Pancreas (tissue), 10 donors: ENCODE measurements at regions not wholly inside any gene's neighbourhood (a gene's known extent, or its start where the extent isn't known, plus 50 kb on each side); places are given as distances from the start of the nearest gene placed in this dataset.

Experiments used
- ATAC-seq, 4 donors: fragments of 200-7000 bp; cut with Tn5 transposase; one replicate each; pipeline versions ENCODE4 v1.8.0 to v1.9.1; 2020; ENCODE audit warnings: mild to moderate bottlenecking in 4 of 4, moderate library complexity in 4 of 4
- DNase-seq, 6 donors: peaks; one replicate each; pipeline ENCODE4 v3.0.0-alpha.2; 2020
- FAIRE-seq: peaks from 2 replicates; lab custom pipeline; 2012; peaks lifted over from hg19 to GRCh38; lab: Jason Lieb, UNC
- H3K27ac ChIP-seq, 4 donors: fragments of 200-600 bp; sonication (generic); 1 replicate in 3 of 4; 2 replicates in 1 of 4; pipeline versions ENCODE4 v1.5.0 to v1.8.0; 2020
- H3K27me3 ChIP-seq, 4 donors: fragments of 200-600 bp; one replicate each; pipeline ENCODE4 v1.8.0; 2021
- H3K36me3 ChIP-seq, 3 donors: fragments of 200-600 bp; sonication (generic) in 1 of 3; one replicate each; pipeline versions ENCODE4 v1.5.0 to v1.8.0; 2020 to 2021
- H3K4me1 ChIP-seq, 3 donors: fragments of 200-600 bp; one replicate each; pipeline ENCODE4 v1.8.0; 2021
- H3K4me3 ChIP-seq, 4 donors: fragments of 200-600 bp; sonication (generic) in 2 of 4; one replicate each; pipeline versions ENCODE4 v1.5.0 to v1.8.0; 2020 to 2021
- H3K9me3 ChIP-seq, 4 donors: fragments of 200-600 bp; one replicate each; pipeline ENCODE4 v1.8.0; 2021
- WGBS, 2 donors: extraction: QIAGEN DNeasy Blood & Tissue Kit; methylation state at CpG; one replicate each; pipeline ENCODE4 v1.1.7; 2013; 5-methylcytosine and 5-hydroxymethylcytosine counted together
- intact Hi-C, 3 donors: fragments of 100-400 bp; cut with DNase I; formaldehyde crosslinking; loops; one replicate each; pipeline versions ENCODE4 v1.11.1 to v1.14.2; 2022
- TF ChIP-seq, protein P1 (sequence below), 4 donors: fragments of 200-600 bp; sonication (generic) in 3 of 4; IDR thresholded peaks; one replicate each; pipeline versions ENCODE4 v1.5.0 to v1.8.0; 2021; ENCODE audit warnings: antibody characterized with exemption in 4 of 4
- donor health status: healthy with polysubstance abuse.
- donor health status: DM: no; HTN: no; CAD: no; lungs with moderate emphysema.
- donor health status: DM: no; HTN: no; CAD: no.
- donor health status: control.
- donor health status: control.
- donor health status: Bipolar disorder and iron deficiency.
- donor health status: DM: yes; HTN: yes; CAD: no.
- donor health status: DM: no; HTN: no; CAD: no.
- donor health status: DM: no; HTN: no; CAD: no.
- donor health status: DM: yes; HTN: yes; CAD: no.

GRCh38 chr1:113248494-113248893, 141.8 kb upstream of the MAGI3 start:
- Histone ChIP-seq H3K27me3 (no peaks in the 10 kb centered on the region), H3K4me1 (peaks cover 33 to 43% (median 38%) of the 10 kb centered on the region in 3 donors), H3K27ac (peak overlapping the region in 1 of 4 donors; percentile 50), H3K4me3 (no peak overlapping the region), H3K36me3 (no peaks in the 10 kb centered on the region), H3K9me3 (no peaks in the 10 kb centered on the region)
- ATAC-seq (no peak), FAIRE-seq (no peak), DNase-seq (no peak)
- intact Hi-C loops = no loop called here
- 75 to 87% methylated on average over 5 of the region's 5 CpGs for WGBS, 2 donors
- TF ChIP-seq, protein P1, sequence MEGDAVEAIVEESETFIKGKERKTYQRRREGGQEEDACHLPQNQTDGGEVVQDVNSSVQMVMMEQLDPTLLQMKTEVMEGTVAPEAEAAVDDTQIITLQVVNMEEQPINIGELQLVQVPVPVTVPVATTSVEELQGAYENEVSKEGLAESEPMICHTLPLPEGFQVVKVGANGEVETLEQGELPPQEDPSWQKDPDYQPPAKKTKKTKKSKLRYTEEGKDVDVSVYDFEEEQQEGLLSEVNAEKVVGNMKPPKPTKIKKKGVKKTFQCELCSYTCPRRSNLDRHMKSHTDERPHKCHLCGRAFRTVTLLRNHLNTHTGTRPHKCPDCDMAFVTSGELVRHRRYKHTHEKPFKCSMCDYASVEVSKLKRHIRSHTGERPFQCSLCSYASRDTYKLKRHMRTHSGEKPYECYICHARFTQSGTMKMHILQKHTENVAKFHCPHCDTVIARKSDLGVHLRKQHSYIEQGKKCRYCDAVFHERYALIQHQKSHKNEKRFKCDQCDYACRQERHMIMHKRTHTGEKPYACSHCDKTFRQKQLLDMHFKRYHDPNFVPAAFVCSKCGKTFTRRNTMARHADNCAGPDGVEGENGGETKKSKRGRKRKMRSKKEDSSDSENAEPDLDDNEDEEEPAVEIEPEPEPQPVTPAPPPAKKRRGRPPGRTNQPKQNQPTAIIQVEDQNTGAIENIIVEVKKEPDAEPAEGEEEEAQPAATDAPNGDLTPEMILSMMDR (IDR thresholded peaks at IDR 0.05) = no peak

DNA sequence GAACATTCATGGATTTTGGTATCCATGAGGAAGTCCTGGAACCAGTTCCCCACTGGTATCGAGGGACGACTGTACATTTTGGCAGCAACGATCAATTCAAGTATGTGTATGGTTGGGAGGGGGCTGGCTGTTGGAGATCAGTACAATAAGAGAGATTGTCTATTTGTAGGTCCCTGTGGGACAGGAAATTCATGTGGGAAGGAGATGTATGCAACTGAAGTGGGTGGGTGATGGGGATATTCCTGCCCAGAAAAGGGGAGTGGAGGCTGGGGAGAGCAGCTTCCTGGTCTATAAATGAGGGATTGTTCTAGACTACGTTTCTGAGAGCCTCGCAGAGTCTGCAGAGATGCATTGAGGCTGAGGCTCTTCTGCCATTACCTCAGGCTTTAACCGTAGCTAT, 140.2 kb upstream of the MAGI3 start:
- TF ChIP-seq, protein P1 (IDR thresholded peaks at IDR 0.05) = no peak
- intact Hi-C loops = no loop called here
- DNase-seq = no peak

DNA sequence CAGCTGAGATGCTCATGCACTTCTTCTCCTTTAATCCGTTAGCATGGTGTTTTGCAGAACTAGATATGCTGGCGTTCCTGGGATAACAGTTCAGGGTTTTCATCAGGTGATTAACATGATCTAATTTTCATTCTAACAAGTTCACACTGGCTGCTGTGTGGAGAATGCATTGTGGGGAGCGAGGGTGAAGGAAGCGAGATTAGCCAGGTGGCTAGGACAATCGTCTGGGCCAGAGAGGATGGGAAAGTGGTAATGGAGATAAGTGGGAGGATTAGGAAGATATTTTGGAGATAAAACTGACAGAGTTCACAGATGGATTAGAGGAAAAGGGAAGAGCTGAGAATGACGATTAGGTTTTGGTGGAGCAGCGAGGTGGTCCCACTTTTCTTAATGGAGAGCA, 138.1 kb upstream of the MAGI3 start:
- 67 to 73% methylated on average over 7 of the region's 7 CpGs for WGBS, 2 donors
- no peaks in the 10 kb centered on the region for H3K9me3 ChIP-seq
- DNase-seq = no peak
- TF ChIP-seq, protein P1 (IDR thresholded peaks at IDR 0.05) = no peak
- intact Hi-C loops = no loop called here
- no peak overlapping the region for H3K27ac ChIP-seq
- H3K4me3 ChIP-seq = no peak overlapping the region
- H3K27me3 ChIP-seq = no peaks in the 10 kb centered on the region
- H3K4me1 ChIP-seq = peaks cover 44 to 49% (median 44%) of the 10 kb centered on the region in 3 donors
- ATAC-seq = no peak
- no peak for FAIRE-seq
- H3K36me3 ChIP-seq = no peaks in the 10 kb centered on the region

More for the DNA sequence above, 140.2 kb upstream of the MAGI3 start:
- Histone ChIP-seq H3K36me3 (no peaks in the 10 kb centered on the region), H3K27ac (no peak overlapping the region), H3K4me1 (peaks cover 41 to 49% (median 47%) of the 10 kb centered on the region in 3 donors), H3K4me3 (no peak overlapping the region), H3K9me3 (no peaks in the 10 kb centered on the region), H3K27me3 (no peaks in the 10 kb centered on the region)
- no peak for FAIRE-seq
- WGBS, 2 donors = 70 to 72% methylated on average over 6 of the region's 6 CpGs
- no peak for ATAC-seq

- TF ChIP-seq, protein P1 (IDR thresholded peaks at IDR 0.05) = no peak
- 54 to 56% methylated on average over 4 of the region's 4 CpGs for WGBS, 2 donors
- DNase-seq (no peak), FAIRE-seq (no peak), ATAC-seq (peak in 1 of 4 donors; percentile 24)
- Histone ChIP-seq H3K4me3 (no peak overlapping the region), H3K27ac (peak overlapping the region in 3 of 4 donors; percentile 28 to 84 (median 57)), H3K4me1 (peaks cover 35 to 44% (median 35%) of the 10 kb centered on the region in 3 donors), H3K36me3 (no peaks in the 10 kb centered on the region), H3K27me3 (no peaks in the 10 kb centered on the region), H3K9me3 (no peaks in the 10 kb centered on the region)
- intact Hi-C loops = no loop called here
These were observed 137.1 kb upstream of the MAGI3 start for GRCh38 chr1:113253187-113253586.

GRCh38 chr1:113253590-113253989, 136.7 kb upstream of the MAGI3 start:
- ATAC-seq = no peak
- no peaks in the 10 kb centered on the region for H3K27me3 ChIP-seq
- H3K4me1 ChIP-seq = peaks cover 31 to 43% (median 33%) of the 10 kb centered on the region in 3 donors
- no peak for DNase-seq
- no peaks in the 10 kb centered on the region for H3K36me3 ChIP-seq
- TF ChIP-seq, protein P1 (IDR thresholded peaks at IDR 0.05) = no peak
- WGBS, 2 donors = 34 to 48% methylated on average over 2 of the region's 2 CpGs
- FAIRE-seq = no peak
- H3K4me3 ChIP-seq = no peak overlapping the region
- intact Hi-C loops = no loop called here
- peak overlapping the region in 3 of 4 donors; percentile 28 to 84 (median 57) for H3K27ac ChIP-seq
- no peaks in the 10 kb centered on the region for H3K9me3 ChIP-seq
